HEK293 (cell line): ENCODE measurements at regions not wholly inside any gene's neighbourhood (a gene's known extent, or its start where the extent isn't known, plus 50 kb on each side); places are given as distances from the start of the nearest gene placed in this dataset.

Experiments used
- CTCF ChIA-PET: fragments of 350-600 bp; formaldehyde crosslinking; extraction: SDS; loops from one replicate; lab custom pipeline; 2021; ENCODE audit warnings: antibody characterized with exemption; lab: Yijun Ruan, JAX
- POLR2A ChIA-PET: fragments of 300-600 bp; formaldehyde crosslinking; extraction: SDS; loops from one replicate; lab custom pipeline; 2020; ENCODE audit warnings: antibody characterized with exemption, inconsistent platforms; lab: Yijun Ruan, JAX
- H3K27ac ChIP-seq: fragments of 200-500 bp; sonication (Bioruptor generic); 2 replicates; pipeline ENCODE4 v1.5.1; 2014; ENCODE audit warnings: low read depth, low read length, control low read depth, inconsistent platforms; ENCODE audit errors: extremely low read depth
- H3K36me3 ChIP-seq, 2 experiments: fragments of 200-500 bp in 1 of 2; sonication (Bioruptor generic) in 1 of 2; 1 replicate in 1 of 2; 2 replicates in 1 of 2; pipeline ENCODE4 v1.5.1; 2014 to 2017; ENCODE audit warnings: inconsistent platforms in 2 of 2, low read length in 2 of 2; ENCODE audit not compliant: control insufficient read depth in 2 of 2, insufficient read depth in 1 of 2
- H3K4me1 ChIP-seq: fragments of 200-500 bp; sonication (Bioruptor generic); 2 replicates; pipeline ENCODE4 v1.5.1; 2014; ENCODE audit warnings: mild to moderate bottlenecking, low read length, inconsistent platforms; ENCODE audit not compliant: control insufficient read depth, insufficient read depth
- H3K4me3 ChIP-seq: 2 replicates; pipeline ENCODE4 v1.5.1; 2011; ENCODE audit warnings: low read depth, mild to moderate bottlenecking, control low read depth, low read length, moderate library complexity
- H3K9me3 ChIP-seq: fragments of 200-500 bp; sonication (Bioruptor generic); 2 replicates; pipeline ENCODE4 v1.5.1; 2014; ENCODE audit warnings: low read depth, low read length, inconsistent platforms; ENCODE audit not compliant: control insufficient read depth, insufficient read depth
- ZBTB20 ChIP-seq: fragments of 450-650 bp; formaldehyde crosslinking; IDR thresholded peaks from 2 replicates; pipeline ENCODE4 v1.5.1; 2016; ENCODE audit warnings: missing biosample characterization, missing genetic modification characterization
- ZBTB48 ChIP-seq: fragments of 450-650 bp; formaldehyde crosslinking; IDR thresholded peaks from 2 replicates; pipeline ENCODE4 v1.5.1; 2016; ENCODE audit warnings: missing biosample characterization, missing genetic modification characterization
- ZBTB8A ChIP-seq: fragments of 450-650 bp; formaldehyde crosslinking; IDR thresholded peaks from 2 replicates; pipeline ENCODE4 v1.5.1; 2016; ENCODE audit warnings: missing biosample characterization, missing genetic modification characterization
- ZNF112 ChIP-seq: fragments of 450-650 bp; formaldehyde crosslinking; IDR thresholded peaks from 2 replicates; pipeline ENCODE4 v1.5.0; 2017; ENCODE audit warnings: missing biosample characterization, missing genetic modification characterization
- ZNF266 ChIP-seq: fragments of 450-650 bp; formaldehyde crosslinking; IDR thresholded peaks from 2 replicates; pipeline ENCODE4 v1.5.1; 2016; ENCODE audit warnings: missing biosample characterization, missing genetic modification characterization, low read depth
- ZNF362 ChIP-seq: fragments of 450-650 bp; formaldehyde crosslinking; IDR thresholded peaks from 2 replicates; pipeline ENCODE4 v1.5.1; 2016; ENCODE audit warnings: missing biosample characterization, missing genetic modification characterization
- ZNF37A ChIP-seq: fragments of 450-650 bp; IDR thresholded peaks from 2 replicates; pipeline ENCODE4 v1.5.1; 2018; ENCODE audit warnings: missing biosample characterization, missing genetic modification characterization
- ZNF398 ChIP-seq: fragments of 450-650 bp; formaldehyde crosslinking; IDR thresholded peaks from 2 replicates; pipeline ENCODE4 v1.5.1; 2017; ENCODE audit warnings: missing biosample characterization, missing genetic modification characterization
- ZNF501 ChIP-seq: fragments of 450-650 bp; formaldehyde crosslinking; IDR thresholded peaks from 2 replicates; pipeline ENCODE4 v1.5.1; 2016; ENCODE audit warnings: missing biosample characterization, missing genetic modification characterization
- ZNF521 ChIP-seq: fragments of 450-650 bp; formaldehyde crosslinking; IDR thresholded peaks from 2 replicates; pipeline ENCODE4 v1.5.1; 2017; ENCODE audit warnings: missing biosample characterization, mild to moderate bottlenecking, missing genetic modification characterization
- ZNF776 ChIP-seq: fragments of 450-650 bp; formaldehyde crosslinking; IDR thresholded peaks from 2 replicates; pipeline ENCODE4 v1.5.0; 2017; ENCODE audit warnings: missing biosample characterization, missing genetic modification characterization, borderline replicate concordance

- CTCF ChIA-PET, result interaction anchor here (0.7 kb wide), 1 partner anchor 30 kb away, joined by 3 read pairs; no protein-coding TSS in a partner anchor
- POLR2A ChIA-PET, result no interaction called here
- Histone ChIP-seq H3K4me3 (no peak overlapping the region), H3K36me3 (no peaks in the 10 kb centered on the region), H3K4me1 (peaks cover 14% of the 10 kb centered on the region)
- TF ChIP-seq ZNF112 (tag by site-specific recombination) (no peak), ZBTB8A (no peak)
- TF ChIP-seq, all 188 proteins: peak for 0
- Histone ChIP-seq H3K9me3 (no peaks in the 10 kb centered on the region), H3K27ac (no peak overlapping the region)
These were observed 420.5 kb downstream of the RPS24 start for GRCh38 chr10:78454123-78454645.

GRCh38 chr10:78455236-78455635 is 421.6 kb downstream of the RPS24 start:
- TF ChIP-seq ZNF37A (tag by site-specific recombination) (0 out of 2 replicates have a peak, but pooled peaks have one; percentile 57), ZNF362 (tag by site-specific recombination) (no peak)
- H3K27ac ChIP-seq, result no peak overlapping the region
- H3K4me3 ChIP-seq, result no peak overlapping the region
- CTCF ChIA-PET, result no interaction called here
- no peaks in the 10 kb centered on the region for H3K9me3 ChIP-seq
- POLR2A ChIA-PET, result no interaction called here
- H3K4me1 ChIP-seq, result peaks cover 18% of the 10 kb centered on the region
- H3K36me3 ChIP-seq, result no peaks in the 10 kb centered on the region

- Histone ChIP-seq H3K4me3 (no peak overlapping the region), H3K4me1 (peaks cover 18% of the 10 kb centered on the region), H3K27ac (no peak overlapping the region), H3K36me3 (no peaks in the 10 kb centered on the region), H3K9me3 (no peaks in the 10 kb centered on the region)
- TF ChIP-seq ZBTB48 (tag by site-specific recombination) (no peak), ZNF776 (tag by site-specific recombination) (no peak), ZNF266 (no peak)
- CTCF ChIA-PET, result interaction anchor here (0.7 kb wide), 1 partner anchor 164 kb away, joined by 5 read pairs; no protein-coding TSS in a partner anchor
- POLR2A ChIA-PET, result no interaction called here
These were observed 422.1 kb downstream of the RPS24 start for GRCh38 chr10:78455811-78456210.

- POLR2A ChIA-PET, result no interaction called here
- H3K27ac ChIP-seq, result no peak overlapping the region
- no peaks in the 10 kb centered on the region for H3K36me3 ChIP-seq
- CTCF ChIA-PET, result interaction anchor here (0.6 to 1.2 kb wide), 3 partner anchors 54 to 409 kb away, joined by 3 to 5 read pairs (median 3); no protein-coding TSS in a partner anchor
- no peaks in the 10 kb centered on the region for H3K9me3 ChIP-seq
- no peak overlapping the region for H3K4me3 ChIP-seq
- H3K4me1 ChIP-seq, result peaks cover 15% of the 10 kb centered on the region
- TF ChIP-seq ZNF398 (no peak), ZNF501 (no peak), ZBTB20 (tag by site-specific recombination) (no peak), ZNF521 (tag by site-specific recombination) (no peak)
These were observed 423.2 kb downstream of the RPS24 start for GRCh38 chr10:78456649-78457400.
